Heart left ventricle (tissue), 16 donors: ENCODE measurements at regions not wholly inside any gene's neighbourhood (a gene's known extent, or its start where the extent isn't known, plus 50 kb on each side); places are given as distances from the start of the nearest gene placed in this dataset.

Experiments
- ATAC-seq, 4 donors: fragments of 200-7000 bp; cut with Tn5 transposase; one replicate each; pipeline ENCODE4 v1.9.1; 2020 to 2022; ENCODE audit warnings: moderate library complexity in 4 of 4, mild to moderate bottlenecking in 3 of 4, moderate number of reproducible peaks in 1 of 4
- DNase-seq, 5 donors: peaks; one replicate each; pipeline ENCODE4 v3.0.0-alpha.2; 2020
- H3K27ac ChIP-seq, 12 donors: fragments of 200-600 bp; sonication (generic) in 4 of 12; one replicate each; pipeline versions ENCODE4 v1.5.0 to v1.8.0; 2016 to 2022; ENCODE audit warnings: mild to moderate bottlenecking in 2 of 12
- H3K27me3 ChIP-seq, 9 donors: fragments of 200-600 bp; sonication (generic) in 2 of 9; one replicate each; pipeline versions ENCODE4 v1.5.1 to v1.8.0; 2016 to 2022; ENCODE audit warnings: mild to moderate bottlenecking in 3 of 9
- H3K36me3 ChIP-seq, 9 donors: fragments of 200-600 bp; sonication (generic) in 2 of 9; one replicate each; pipeline versions ENCODE4 v1.5.0 to v1.8.0; 2018 to 2022; ENCODE audit warnings: mild to moderate bottlenecking in 2 of 9
- H3K4me1 ChIP-seq, 12 donors: fragments of 200-600 bp; sonication (generic) in 4 of 12; one replicate each; pipeline versions ENCODE4 v1.5.0 to v1.8.0; 2016 to 2022; ENCODE audit warnings: mild to moderate bottlenecking in 3 of 12
- H3K4me3 ChIP-seq, 12 donors: fragments of 200-600 bp; sonication (generic) in 4 of 12; one replicate each; pipeline versions ENCODE4 v1.5.0 to v1.8.0; 2017 to 2022; ENCODE audit warnings: mild to moderate bottlenecking in 9 of 12, moderate library complexity in 4 of 12
- H3K9me3 ChIP-seq, 12 donors: fragments of 200-600 bp; sonication (generic) in 4 of 12; one replicate each; pipeline versions ENCODE4 v1.5.0 to v1.8.0; 2016 to 2022; ENCODE audit warnings: mild to moderate bottlenecking in 1 of 12
- POLR2A ChIP-seq, 2 donors: fragments of 450-650 bp; IDR thresholded peaks; one replicate each; pipeline ENCODE4 v1.6.1; 2017; ENCODE audit warnings: antibody characterized with exemption in 2 of 2, mild to moderate bottlenecking in 2 of 2, moderate library complexity in 2 of 2
- WGBS, 4 donors: extraction: QIAGEN DNeasy Blood & Tissue Kit in 2 of 4; methylation state at CpG; one replicate each; pipeline versions ENCODE4 v1.1.5 to v1.1.7; 2013 to 2018; 5-methylcytosine and 5-hydroxymethylcytosine counted together
- intact Hi-C, 10 donors: fragments of 100-400 bp; cut with DNase I; formaldehyde crosslinking; loops; one replicate each; pipeline versions ENCODE4 v1.11.1 to v1.14.2; 2022
- TF ChIP-seq, protein P1 (sequence below), 12 donors: fragments of 200-600 bp; sonication (generic) in 4 of 12; IDR thresholded peaks; one replicate each; pipeline versions ENCODE4 v1.5.0 to v1.8.0; 2018 to 2022; ENCODE audit warnings: antibody characterized with exemption in 12 of 12, mild to moderate bottlenecking in 5 of 12
- donor health status: ischemic (EF 13 %, LVEDD 7.1; RV severe dilation, severe dysfunction).
- donor health status: healthy with polysubstance abuse.
- donor health status: DM: no; HTN: yes; CAD: no.
- donor health status: DM: no; HTN: no; CAD: no.
- donor health status: ischemic (EF 25% LVEDD 6.9; RV normal size, moderate dysfunction).
- donor health status: ischemic (EF 25% LVEDD 5.7; RV mildly dilated, moderate dysfunction).
- donor health status: healthy.
- donor health status: DM: yes; HTN: yes; CAD: no.
- donor health status: ischemic (EF 35%, LVEDD 5.7; RV mildly dilated, moderate dysfunction).
- donor health status: nonischemic (EF 11% LVEDD 7.7; RV severe dilation, severe dysfunction).
- donor health status: DM: yes; HTN: yes; CAD: no.
- donor health status: PGD.
- donor health status: ischemic (EF 29% LVEDD 5.4; RV normal size, mild dysfunction).
- donor health status: nonischemic (EF 23%, LVEDD 6.1; RV moderate dilation, normal function).

DNA sequence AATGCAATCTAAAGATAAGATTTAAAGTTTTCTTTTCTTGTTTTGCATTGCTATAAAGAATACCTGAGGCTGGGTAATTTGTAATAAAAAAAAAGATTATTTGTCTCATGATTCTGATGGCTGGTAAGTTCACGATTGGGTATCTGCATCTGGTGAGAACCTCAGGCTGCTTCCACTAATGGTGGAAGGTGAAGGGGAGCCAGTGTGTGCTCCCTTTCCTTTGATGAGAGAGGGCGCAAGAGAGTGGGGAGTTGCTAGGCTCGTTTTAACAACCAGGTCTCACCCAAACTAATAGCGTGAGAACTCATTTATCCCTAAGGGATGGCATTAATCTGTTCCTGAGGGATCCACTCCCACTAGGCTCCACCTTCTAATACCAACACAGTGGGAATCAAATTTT lies 353.2 kb downstream of the BTBD3 start:
- no peaks in the 10 kb centered on the region for H3K27me3 ChIP-seq
- peaks cover 0 to 3% (median 0%) of the 10 kb centered on the region in 12 donors for H3K4me1 ChIP-seq
- intact Hi-C loops: no loop called here
- TF ChIP-seq POLR2A (IDR thresholded peaks at IDR 0.05): no peak
- TF ChIP-seq, protein P1, sequence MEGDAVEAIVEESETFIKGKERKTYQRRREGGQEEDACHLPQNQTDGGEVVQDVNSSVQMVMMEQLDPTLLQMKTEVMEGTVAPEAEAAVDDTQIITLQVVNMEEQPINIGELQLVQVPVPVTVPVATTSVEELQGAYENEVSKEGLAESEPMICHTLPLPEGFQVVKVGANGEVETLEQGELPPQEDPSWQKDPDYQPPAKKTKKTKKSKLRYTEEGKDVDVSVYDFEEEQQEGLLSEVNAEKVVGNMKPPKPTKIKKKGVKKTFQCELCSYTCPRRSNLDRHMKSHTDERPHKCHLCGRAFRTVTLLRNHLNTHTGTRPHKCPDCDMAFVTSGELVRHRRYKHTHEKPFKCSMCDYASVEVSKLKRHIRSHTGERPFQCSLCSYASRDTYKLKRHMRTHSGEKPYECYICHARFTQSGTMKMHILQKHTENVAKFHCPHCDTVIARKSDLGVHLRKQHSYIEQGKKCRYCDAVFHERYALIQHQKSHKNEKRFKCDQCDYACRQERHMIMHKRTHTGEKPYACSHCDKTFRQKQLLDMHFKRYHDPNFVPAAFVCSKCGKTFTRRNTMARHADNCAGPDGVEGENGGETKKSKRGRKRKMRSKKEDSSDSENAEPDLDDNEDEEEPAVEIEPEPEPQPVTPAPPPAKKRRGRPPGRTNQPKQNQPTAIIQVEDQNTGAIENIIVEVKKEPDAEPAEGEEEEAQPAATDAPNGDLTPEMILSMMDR (IDR thresholded peaks at IDR 0.05): no peak
- ATAC-seq (no peak), DNase-seq (no peak)
- WGBS, 4 donors: 78 to 88% (median 84%) methylated on average over 4 of the region's 4 CpGs
- no peak overlapping the region for H3K27ac ChIP-seq
- no peak overlapping the region for H3K4me3 ChIP-seq
- H3K36me3 ChIP-seq: no peaks in the 10 kb centered on the region
- no peaks in the 10 kb centered on the region for H3K9me3 ChIP-seq

DNA sequence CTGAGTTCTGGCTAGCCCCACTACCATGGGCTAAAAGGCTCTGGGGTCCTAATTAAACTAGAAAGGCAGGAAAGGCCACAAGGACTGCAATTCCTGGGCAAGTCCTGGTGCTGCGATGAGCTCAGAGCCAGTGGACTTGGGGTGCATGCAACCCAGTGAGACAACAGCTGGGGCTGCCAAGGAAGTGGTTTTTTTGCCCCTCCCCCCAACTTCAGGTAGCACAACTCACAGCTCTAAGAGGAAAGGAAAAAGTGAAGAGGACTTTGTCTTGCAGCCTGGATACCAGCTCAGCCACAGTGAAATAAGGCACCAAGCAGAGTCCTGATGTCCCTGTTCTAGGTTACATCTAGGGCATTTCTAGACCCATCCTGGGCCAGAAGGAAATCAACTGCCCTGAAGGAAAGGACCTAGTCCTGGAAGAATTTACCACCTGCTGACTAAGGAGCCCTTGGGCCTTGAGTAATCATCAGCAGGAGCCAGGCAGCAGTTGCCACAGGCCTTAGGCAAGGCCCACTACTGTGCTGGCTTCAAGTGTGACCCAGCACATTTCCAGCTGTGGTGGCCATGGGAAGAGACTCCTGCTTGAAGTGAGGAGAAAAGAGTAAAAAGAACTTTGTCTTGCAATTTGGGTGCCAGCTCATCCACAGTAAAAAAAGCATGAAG lies 358.4 kb downstream of the BTBD3 start:
- 92 to 100% (median 97%) methylated on average over 1 of the region's 1 CpG for WGBS, 4 donors
- intact Hi-C loops: no loop called here
- TF ChIP-seq, protein P1 (IDR thresholded peaks at IDR 0.05): no peak
- TF ChIP-seq POLR2A (IDR thresholded peaks at IDR 0.05): no peak
- DNase-seq (no peak), ATAC-seq (no peak)
- no peak overlapping the region for H3K27ac ChIP-seq
- no peak overlapping the region for H3K4me3 ChIP-seq
- H3K36me3 ChIP-seq: no peaks in the 10 kb centered on the region
- no peaks in the 10 kb centered on the region for H3K4me1 ChIP-seq
- no peaks in the 10 kb centered on the region for H3K27me3 ChIP-seq
- peaks cover 0 to 5% (median 0%) of the 10 kb centered on the region in 12 donors for H3K9me3 ChIP-seq

DNA sequence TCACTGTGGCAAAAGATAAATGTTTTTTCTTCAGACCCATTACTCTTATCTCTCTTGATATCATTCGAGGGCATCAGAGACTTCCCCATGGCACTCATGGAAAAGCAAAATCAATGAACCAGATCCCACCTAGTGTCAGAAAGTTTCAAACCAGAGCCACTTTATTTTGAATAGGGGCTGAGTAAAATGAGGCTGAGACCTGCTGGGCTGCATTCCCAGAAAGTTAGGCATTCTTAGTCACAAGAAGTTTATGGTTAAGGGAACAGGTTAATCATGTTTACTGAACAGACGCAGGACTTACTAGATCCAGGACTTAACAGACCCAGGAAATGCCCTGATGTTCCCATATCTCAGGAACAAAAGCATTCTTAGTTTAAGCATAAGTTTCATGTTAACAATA lies 369.9 kb downstream of the BTBD3 start:
- no peak for ATAC-seq
- Histone ChIP-seq H3K4me1 (no peaks in the 10 kb centered on the region), H3K9me3 (peaks cover 0 to 9% (median 0%) of the 10 kb centered on the region in 12 donors), H3K27ac (no peak overlapping the region), H3K4me3 (no peak overlapping the region), H3K36me3 (no peaks in the 10 kb centered on the region), H3K27me3 (no peaks in the 10 kb centered on the region)
- intact Hi-C loops: no loop called here
- DNase-seq: no peak
- 72 to 81% (median 77%) methylated on average over 2 of the region's 2 CpGs for WGBS, 4 donors
- no peak for TF ChIP-seq POLR2A (IDR thresholded peaks at IDR 0.05)
- TF ChIP-seq, protein P1 (IDR thresholded peaks at IDR 0.05): no peak

- TF ChIP-seq POLR2A (IDR thresholded peaks at IDR 0.05): no peak
- TF ChIP-seq, protein P1 (IDR thresholded peaks at IDR 0.05): no peak
- Histone ChIP-seq H3K4me3 (no peak overlapping the region), H3K4me1 (no peaks in the 10 kb centered on the region), H3K9me3 (peaks cover 0 to 13% (median 0%) of the 10 kb centered on the region in 12 donors), H3K36me3 (no peaks in the 10 kb centered on the region), H3K27ac (no peak overlapping the region), H3K27me3 (no peaks in the 10 kb centered on the region)
- no peak for ATAC-seq
- DNase-seq: no peak
- intact Hi-C loops: no loop called here
- 77 to 82% (median 81%) methylated on average over 4 of the region's 4 CpGs for WGBS, 4 donors
Observed at GRCh38 chr20:12289465-12289864, 371.8 kb downstream of the BTBD3 start.
